ENCODE measurements at regions not wholly inside any gene's neighbourhood (a gene's known extent, or its start where the extent isn't known, plus 50 kb on each side); places are given as distances from the start of the nearest gene placed in this dataset.
A peak's percentile ranks its signal among the peaks of the same experiment; 100 is the strongest.

GRCh38 chr2:8405334-8405733 lies 276.5 kb upstream of the ID2 start:
- Histone ChIP-seq H3K27ac (ENCODE audit: low read depth in 2 of 2, low read length in 2 of 2) (no peak overlapping the region), H3K36me3 (ENCODE audit: control insufficient read depth in 2 of 2, insufficient read depth in 2 of 2, low read length in 2 of 2) (no peaks in the 10 kb centered on the region), H3K9ac (ENCODE audit: low read depth in 1 of 2, low read length in 2 of 2) (no peak overlapping the region), H3K4me1 (ENCODE audit: control insufficient read depth in 2 of 2, insufficient read depth in 2 of 2, low read length in 2 of 2) (peaks cover 0 to 8% of the 10 kb centered on the region in 2 donors), H3K4me3 (ENCODE audit: low read length in 2 of 2) (no peak overlapping the region), H3K9me3 (ENCODE audit: control insufficient read depth in 2 of 2, low read length in 2 of 2) (no peaks in the 10 kb centered on the region), H3K27me3 (ENCODE audit: control insufficient read depth in 2 of 2, insufficient read depth in 2 of 2, low read length in 2 of 2) (no peaks in the 10 kb centered on the region)

DNA sequence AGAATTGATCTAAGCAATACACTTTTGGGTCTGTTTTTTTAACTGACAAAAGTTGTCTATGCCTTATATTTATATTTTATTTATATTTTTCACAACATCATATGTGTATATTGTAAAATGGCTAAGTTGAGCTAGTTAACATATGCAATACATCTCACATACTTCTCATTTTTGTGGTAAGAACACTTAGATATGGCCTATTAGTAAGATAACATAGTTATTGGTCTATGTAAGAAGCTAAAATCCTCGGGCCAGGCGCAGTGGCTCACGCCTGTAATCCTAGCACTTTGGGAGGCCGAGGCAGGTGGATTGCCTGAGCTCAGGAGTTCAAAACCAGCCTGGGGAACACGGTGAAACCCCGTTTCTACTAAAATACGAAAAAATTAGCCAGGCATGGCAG lies 275.6 kb upstream of the ID2 start:
- H3K4me3 ChIP-seq (ENCODE audit: low read length in 2 of 2): no peak overlapping the region
- no peaks in the 10 kb centered on the region for H3K27me3 ChIP-seq (ENCODE audit: control insufficient read depth in 2 of 2, insufficient read depth in 2 of 2, low read length in 2 of 2)
- no peaks in the 10 kb centered on the region for H3K9me3 ChIP-seq (ENCODE audit: control insufficient read depth in 2 of 2, low read length in 2 of 2)
- peaks cover 0 to 8% of the 10 kb centered on the region in 2 donors for H3K4me1 ChIP-seq (ENCODE audit: control insufficient read depth in 2 of 2, insufficient read depth in 2 of 2, low read length in 2 of 2)
- no peaks in the 10 kb centered on the region for H3K36me3 ChIP-seq (ENCODE audit: control insufficient read depth in 2 of 2, insufficient read depth in 2 of 2, low read length in 2 of 2)
- H3K27ac ChIP-seq (ENCODE audit: low read depth in 2 of 2, low read length in 2 of 2): no peak overlapping the region
- no peak overlapping the region for H3K9ac ChIP-seq (ENCODE audit: low read depth in 1 of 2, low read length in 2 of 2)

GRCh38 chr2:8407332-8407731 lies 274.5 kb upstream of the ID2 start:
- Histone ChIP-seq H3K27ac (ENCODE audit: low read depth in 2 of 2, low read length in 2 of 2) (no peak overlapping the region), H3K4me1 (ENCODE audit: control insufficient read depth in 2 of 2, insufficient read depth in 2 of 2, low read length in 2 of 2) (peaks cover 8 to 17% of the 10 kb centered on the region in 2 donors), H3K9me3 (ENCODE audit: control insufficient read depth in 2 of 2, low read length in 2 of 2) (no peaks in the 10 kb centered on the region), H3K9ac (ENCODE audit: low read depth in 1 of 2, low read length in 2 of 2) (no peak overlapping the region), H3K27me3 (ENCODE audit: control insufficient read depth in 2 of 2, insufficient read depth in 2 of 2, low read length in 2 of 2) (no peaks in the 10 kb centered on the region), H3K36me3 (ENCODE audit: control insufficient read depth in 2 of 2, insufficient read depth in 2 of 2, low read length in 2 of 2) (no peaks in the 10 kb centered on the region), H3K4me3 (ENCODE audit: low read length in 2 of 2) (no peak overlapping the region)

- Histone ChIP-seq H3K36me3 (ENCODE audit: control insufficient read depth in 2 of 2, insufficient read depth in 2 of 2, low read length in 2 of 2) (no peaks in the 10 kb centered on the region), H3K27me3 (ENCODE audit: control insufficient read depth in 2 of 2, insufficient read depth in 2 of 2, low read length in 2 of 2) (no peaks in the 10 kb centered on the region), H3K4me3 (ENCODE audit: low read length in 2 of 2) (no peak overlapping the region), H3K4me1 (ENCODE audit: control insufficient read depth in 2 of 2, insufficient read depth in 2 of 2, low read length in 2 of 2) (peaks cover 15 to 26% of the 10 kb centered on the region in 2 donors), H3K9me3 (ENCODE audit: control insufficient read depth in 2 of 2, low read length in 2 of 2) (no peaks in the 10 kb centered on the region), H3K9ac (ENCODE audit: low read depth in 1 of 2, low read length in 2 of 2) (no peak overlapping the region), H3K27ac (ENCODE audit: low read depth in 2 of 2, low read length in 2 of 2) (no peak overlapping the region)
These were observed 273.0 kb upstream of the ID2 start for GRCh38 chr2:8408560-8409460.

DNA sequence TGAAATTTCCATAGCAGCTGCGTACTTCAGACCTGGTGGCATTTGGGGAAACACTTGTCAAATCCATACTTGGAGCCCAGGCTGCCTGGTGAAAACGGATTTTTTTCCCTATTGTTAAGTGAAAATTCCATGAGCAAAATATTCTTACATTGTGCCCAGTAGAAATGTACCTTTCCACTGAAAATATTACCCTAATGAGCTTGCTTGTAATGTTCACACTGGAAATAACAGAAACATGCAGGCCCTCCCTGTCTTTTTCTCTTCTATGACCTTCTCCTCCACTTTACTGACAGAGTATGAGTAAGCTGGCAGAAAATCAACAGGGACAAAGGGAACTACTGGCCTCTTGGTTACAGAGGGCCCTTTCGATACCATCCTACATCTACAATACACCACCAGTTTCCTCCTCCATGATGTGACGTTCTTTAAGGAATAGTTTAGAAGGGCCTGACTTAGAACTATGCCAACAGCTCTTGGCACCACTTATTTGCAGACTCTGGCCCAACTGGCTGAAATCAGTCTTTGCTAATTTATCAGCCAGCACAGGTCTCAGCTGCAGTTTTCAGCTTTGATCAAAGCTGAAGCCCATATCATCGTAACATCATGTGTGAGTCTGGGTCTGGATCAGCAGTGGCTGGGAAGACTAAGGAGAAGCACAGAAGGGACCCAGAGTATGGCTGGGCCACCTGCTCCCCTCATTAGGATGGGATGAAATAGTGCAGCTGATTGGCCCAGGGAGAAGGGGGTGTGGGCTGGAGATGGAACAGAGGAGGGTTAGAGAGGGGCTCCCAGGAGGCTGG lies 272.2 kb upstream of the ID2 start:
- no peak overlapping the region for H3K9ac ChIP-seq (ENCODE audit: low read depth in 1 of 2, low read length in 2 of 2)
- peaks cover 15 to 22% of the 10 kb centered on the region in 2 donors for H3K4me1 ChIP-seq (ENCODE audit: control insufficient read depth in 2 of 2, insufficient read depth in 2 of 2, low read length in 2 of 2)
- H3K27me3 ChIP-seq (ENCODE audit: control insufficient read depth in 2 of 2, insufficient read depth in 2 of 2, low read length in 2 of 2): no peaks in the 10 kb centered on the region
- H3K9me3 ChIP-seq (ENCODE audit: control insufficient read depth in 2 of 2, low read length in 2 of 2): no peaks in the 10 kb centered on the region
- H3K4me3 ChIP-seq (ENCODE audit: low read length in 2 of 2): no peak overlapping the region
- no peak overlapping the region for H3K27ac ChIP-seq (ENCODE audit: low read depth in 2 of 2, low read length in 2 of 2)
- no peaks in the 10 kb centered on the region for H3K36me3 ChIP-seq (ENCODE audit: control insufficient read depth in 2 of 2, insufficient read depth in 2 of 2, low read length in 2 of 2)

GRCh38 chr2:8412082-8412481 lies 269.8 kb upstream of the ID2 start:
- no peak overlapping the region for H3K4me3 ChIP-seq (ENCODE audit: low read length in 2 of 2)
- H3K27me3 ChIP-seq (ENCODE audit: control insufficient read depth in 2 of 2, insufficient read depth in 2 of 2, low read length in 2 of 2): no peaks in the 10 kb centered on the region
- H3K36me3 ChIP-seq (ENCODE audit: control insufficient read depth in 2 of 2, insufficient read depth in 2 of 2, low read length in 2 of 2): no peaks in the 10 kb centered on the region
- H3K4me1 ChIP-seq (ENCODE audit: control insufficient read depth in 2 of 2, insufficient read depth in 2 of 2, low read length in 2 of 2): peaks cover 15 to 22% of the 10 kb centered on the region in 2 donors
- H3K9ac ChIP-seq (ENCODE audit: low read depth in 1 of 2, low read length in 2 of 2): peak overlapping the region in 1 of 2 donors; percentile 15
- H3K9me3 ChIP-seq (ENCODE audit: control insufficient read depth in 2 of 2, low read length in 2 of 2): no peaks in the 10 kb centered on the region
- peak overlapping the region; percentile 53 to 66 for H3K27ac ChIP-seq (ENCODE audit: low read depth in 2 of 2, low read length in 2 of 2)

- Histone ChIP-seq H3K9me3 (ENCODE audit: control insufficient read depth in 2 of 2, low read length in 2 of 2) (no peaks in the 10 kb centered on the region), H3K27me3 (ENCODE audit: control insufficient read depth in 2 of 2, insufficient read depth in 2 of 2, low read length in 2 of 2) (no peaks in the 10 kb centered on the region), H3K4me1 (ENCODE audit: control insufficient read depth in 2 of 2, insufficient read depth in 2 of 2, low read length in 2 of 2) (peaks cover 15 to 22% of the 10 kb centered on the region in 2 donors), H3K4me3 (ENCODE audit: low read length in 2 of 2) (no peak overlapping the region), H3K36me3 (ENCODE audit: control insufficient read depth in 2 of 2, insufficient read depth in 2 of 2, low read length in 2 of 2) (no peaks in the 10 kb centered on the region), H3K27ac (ENCODE audit: low read depth in 2 of 2, low read length in 2 of 2) (peak overlapping the region; percentile 53 to 66), H3K9ac (ENCODE audit: low read depth in 1 of 2, low read length in 2 of 2) (no peak overlapping the region)
These were observed 269.3 kb upstream of the ID2 start for GRCh38 chr2:8412586-8412985.

- H3K27ac ChIP-seq (ENCODE audit: low read depth in 2 of 2, low read length in 2 of 2): peak overlapping the region; percentile 46 to 49
- no peaks in the 10 kb centered on the region for H3K9me3 ChIP-seq (ENCODE audit: control insufficient read depth in 2 of 2, low read length in 2 of 2)
- no peaks in the 10 kb centered on the region for H3K36me3 ChIP-seq (ENCODE audit: control insufficient read depth in 2 of 2, insufficient read depth in 2 of 2, low read length in 2 of 2)
- no peak overlapping the region for H3K9ac ChIP-seq (ENCODE audit: low read depth in 1 of 2, low read length in 2 of 2)
- H3K27me3 ChIP-seq (ENCODE audit: control insufficient read depth in 2 of 2, insufficient read depth in 2 of 2, low read length in 2 of 2): no peaks in the 10 kb centered on the region
- peak overlapping the region in 1 of 2 donors; percentile 13 for H3K4me3 ChIP-seq (ENCODE audit: low read length in 2 of 2)
- peaks cover 15 to 22% of the 10 kb centered on the region in 2 donors for H3K4me1 ChIP-seq (ENCODE audit: control insufficient read depth in 2 of 2, insufficient read depth in 2 of 2, low read length in 2 of 2)
These were observed 268.2 kb upstream of the ID2 start for GRCh38 chr2:8413589-8414135.

DNA sequence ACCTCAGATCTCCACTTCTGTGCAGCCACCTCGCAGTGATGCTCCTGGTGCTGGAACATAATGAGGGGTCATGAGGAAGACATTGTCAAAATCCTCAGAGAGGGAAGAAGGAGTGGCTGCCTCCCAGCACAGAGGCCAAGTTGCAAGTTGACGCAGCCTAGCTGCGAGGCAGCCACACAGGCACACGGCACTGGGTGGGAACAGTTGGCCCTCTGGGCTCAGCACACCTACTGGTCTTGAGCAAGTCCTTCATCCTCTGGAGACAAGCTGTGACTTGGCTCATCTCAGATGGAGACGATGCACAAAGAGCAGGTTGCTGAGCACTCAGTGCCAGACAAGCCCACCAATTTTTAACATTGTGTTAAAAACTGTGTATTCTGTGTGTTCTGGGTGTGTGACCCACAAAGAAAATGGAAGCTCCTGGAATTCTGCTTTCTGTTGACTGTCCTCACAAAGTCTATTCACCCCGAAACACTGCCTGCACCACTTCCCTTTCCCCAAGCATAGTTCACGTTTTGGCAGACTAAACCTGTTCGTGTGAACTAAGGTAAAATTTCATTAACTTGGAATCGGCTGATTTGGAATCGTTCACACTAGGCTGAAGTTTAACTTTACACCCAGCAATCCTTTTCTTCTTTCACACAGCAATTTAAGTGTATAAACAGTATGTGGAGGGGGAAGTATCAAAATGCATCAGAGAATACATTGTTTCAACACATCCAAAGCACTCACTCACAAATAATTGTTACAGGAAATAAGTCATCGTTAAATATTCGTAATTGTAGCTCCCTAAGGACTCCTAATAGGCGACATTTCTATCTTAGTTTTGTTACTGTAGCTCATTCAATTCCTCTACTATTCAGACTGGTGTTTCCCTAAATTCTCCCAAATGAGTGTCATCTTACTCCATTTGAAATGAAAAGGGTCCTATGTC lies 266.6 kb upstream of the ID2 start:
- Histone ChIP-seq H3K36me3 (ENCODE audit: control insufficient read depth in 2 of 2, insufficient read depth in 2 of 2, low read length in 2 of 2) (no peaks in the 10 kb centered on the region), H3K9ac (ENCODE audit: low read depth in 1 of 2, low read length in 2 of 2) (no peak overlapping the region), H3K4me3 (ENCODE audit: low read length in 2 of 2) (no peak overlapping the region), H3K27ac (ENCODE audit: low read depth in 2 of 2, low read length in 2 of 2) (no peak overlapping the region), H3K27me3 (ENCODE audit: control insufficient read depth in 2 of 2, insufficient read depth in 2 of 2, low read length in 2 of 2) (no peaks in the 10 kb centered on the region), H3K9me3 (ENCODE audit: control insufficient read depth in 2 of 2, low read length in 2 of 2) (no peaks in the 10 kb centered on the region), H3K4me1 (ENCODE audit: control insufficient read depth in 2 of 2, insufficient read depth in 2 of 2, low read length in 2 of 2) (peaks cover 15 to 22% of the 10 kb centered on the region in 2 donors)
